Stomach (tissue), 8 donors: ENCODE measurements at regions not wholly inside any gene's neighbourhood (a gene's known extent, or its start where the extent isn't known, plus 50 kb on each side); places are given as distances from the start of the nearest gene placed in this dataset.

ENCODE experiments used
- DNase-seq, 2 donors: peaks; one replicate each; pipeline versions ENCODE4 v3.0.0 to v3.0.0-alpha.2; 2013 to 2019
- H3K27ac ChIP-seq, 5 donors: fragments of 200-600 bp in 4 of 5; sonication (generic) in 4 of 5; one replicate each; pipeline ENCODE4 v1.5.1; 2013 to 2019; ENCODE audit warnings: mild to moderate bottlenecking in 1 of 5, moderate library complexity in 1 of 5
- H3K27me3 ChIP-seq, 3 donors: fragments of 200-600 bp; sonication (generic); one replicate each; pipeline ENCODE4 v1.5.1; 2017 to 2019; ENCODE audit warnings: mixed run types in 1 of 3
- H3K36me3 ChIP-seq, 4 donors: fragments of 200-600 bp; sonication (generic); 1 replicate in 3 of 4; 2 replicates in 1 of 4; pipeline ENCODE4 v1.5.1; 2016 to 2019
- H3K4me1 ChIP-seq, 4 donors: fragments of 200-600 bp; sonication (generic); one replicate each; pipeline ENCODE4 v1.5.1; 2016 to 2019
- H3K4me3 ChIP-seq, 4 donors: fragments of 200-600 bp; sonication (generic) in 3 of 4; one replicate each; pipeline ENCODE4 v1.5.1; 2016 to 2019; ENCODE audit warnings: mild to moderate bottlenecking in 1 of 4
- H3K9me3 ChIP-seq, 4 donors: fragments of 200-600 bp; sonication (generic); one replicate each; pipeline ENCODE4 v1.5.1; 2016 to 2019
- CTCF ChIP-seq, 7 experiments: fragments of 450-650 bp in 4 of 7; fragments of 200-600 bp in 3 of 7; sonication (generic) in 3 of 7; IDR thresholded peaks; one replicate each; pipeline ENCODE4 v1.5.1; 2016 to 2019; ENCODE audit warnings: antibody characterized with exemption in 7 of 7, control low read depth in 2 of 7, mild to moderate bottlenecking in 1 of 7
- EP300 ChIP-seq: sonication (generic); formaldehyde crosslinking; IDR thresholded peaks from one replicate; pipeline ENCODE4 v1.6.1; 2017; ENCODE audit warnings: antibody characterized with exemption
- POLR2A ChIP-seq, 4 donors: fragments of 450-650 bp; IDR thresholded peaks; one replicate each; pipeline ENCODE4 v1.6.1; 2016; ENCODE audit warnings: antibody characterized with exemption in 4 of 4, control low read depth in 2 of 4, mild to moderate bottlenecking in 1 of 4, moderate library complexity in 1 of 4
- POLR2AphosphoS5 ChIP-seq, 3 donors: sonication (generic); formaldehyde crosslinking; IDR thresholded peaks; one replicate each; pipeline ENCODE4 v1.6.1; 2016; ENCODE audit warnings: antibody characterized with exemption in 3 of 3
- WGBS, 5 donors: extraction: QIAGEN DNeasy Blood & Tissue Kit in 3 of 5; methylation state at CpG; one replicate each; pipeline versions ENCODE4 v1.1.5 to v1.1.7; 2013 to 2018; 5-methylcytosine and 5-hydroxymethylcytosine counted together
- intact Hi-C: fragments of 100-400 bp; cut with DNase I; formaldehyde crosslinking; loops from one replicate; pipeline ENCODE4 v1.15.1; 2023; ENCODE audit warnings: low total_unique reads
- donor health status: healthy with polysubstance abuse.
- donor health status: Bipolar disorder and iron deficiency.
- donor health status: healthy.

DNA sequence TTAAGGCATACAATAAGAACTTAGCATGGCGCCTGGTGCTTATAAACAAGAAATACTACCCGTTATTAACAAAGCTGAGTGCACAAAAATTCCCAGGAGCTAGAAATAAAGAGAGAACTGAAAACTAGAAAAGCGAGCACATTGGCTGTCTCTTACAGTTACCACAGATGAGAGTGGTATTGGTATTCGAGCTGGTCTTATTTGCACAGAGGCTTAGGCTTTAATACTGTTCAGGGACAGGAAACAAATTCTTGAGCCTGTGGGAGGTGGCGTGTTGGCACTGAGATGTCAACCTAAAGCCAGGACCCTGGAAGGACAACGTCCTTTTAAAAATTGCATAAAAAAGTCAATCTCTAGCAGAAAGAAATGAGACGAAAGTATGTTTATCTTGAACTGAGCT, 67.3 kb upstream of the IGFBP2 start:
- H3K4me1 ChIP-seq: peaks cover 0 to 13% (median 4%) of the 10 kb centered on the region in 4 donors
- H3K36me3 ChIP-seq: no peaks in the 10 kb centered on the region
- no peak for DNase-seq
- H3K27ac ChIP-seq: no peak overlapping the region
- TF ChIP-seq POLR2AphosphoS5 (IDR thresholded peaks at IDR 0.05) (no peak), EP300 (no peak), POLR2A (IDR thresholded peaks at IDR 0.05) (no peak), CTCF (IDR thresholded peaks at IDR 0.05) (no peak)
- intact Hi-C loops: no loop called here
- no peaks in the 10 kb centered on the region for H3K9me3 ChIP-seq
- no peak overlapping the region for H3K4me3 ChIP-seq
- WGBS, 5 donors: 76 to 83% (median 80%) methylated on average over 7 of the region's 7 CpGs
- H3K27me3 ChIP-seq: no peaks in the 10 kb centered on the region

DNA sequence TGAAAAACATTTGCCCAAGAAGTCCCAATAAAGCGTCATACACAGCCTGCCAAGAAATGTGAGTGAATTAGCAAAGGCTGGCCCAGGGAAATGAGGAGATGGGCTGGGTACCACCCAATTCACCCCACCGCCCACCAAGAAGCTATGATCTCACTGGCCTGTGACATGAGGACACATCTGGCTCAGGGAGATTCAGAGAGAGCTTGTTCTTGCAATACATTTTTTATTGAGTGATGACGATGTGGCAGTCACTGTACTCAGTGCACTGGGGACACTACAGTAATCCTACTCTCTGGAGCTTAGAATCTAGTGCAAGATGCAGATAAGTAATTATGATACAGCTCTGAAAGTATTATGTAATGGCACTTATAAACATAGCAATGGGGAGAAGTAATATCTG, 64.6 kb upstream of the IGFBP2 start:
- intact Hi-C loops: no loop called here
- H3K4me3 ChIP-seq: no peak overlapping the region
- no peaks in the 10 kb centered on the region for H3K36me3 ChIP-seq
- TF ChIP-seq CTCF (IDR thresholded peaks at IDR 0.05) (no peak), POLR2AphosphoS5 (IDR thresholded peaks at IDR 0.05) (no peak), POLR2A (IDR thresholded peaks at IDR 0.05) (no peak), EP300 (no peak)
- no peak overlapping the region for H3K27ac ChIP-seq
- no peaks in the 10 kb centered on the region for H3K9me3 ChIP-seq
- H3K27me3 ChIP-seq: no peaks in the 10 kb centered on the region
- no peak for DNase-seq
- 88 to 92% (median 89%) methylated on average over 3 of the region's 3 CpGs for WGBS, 5 donors
- H3K4me1 ChIP-seq: peaks cover 8 to 18% (median 14%) of the 10 kb centered on the region in 4 donors

GRCh38 chr2:216569765-216570164, 63.5 kb upstream of the IGFBP2 start:
- Histone ChIP-seq H3K27me3 (no peaks in the 10 kb centered on the region), H3K4me3 (no peak overlapping the region), H3K4me1 (peaks cover 8 to 27% (median 14%) of the 10 kb centered on the region in 4 donors), H3K9me3 (no peaks in the 10 kb centered on the region), H3K27ac (no peak overlapping the region), H3K36me3 (no peaks in the 10 kb centered on the region)
- WGBS, 5 donors: 90 to 93% (median 91%) methylated on average over 5 of the region's 5 CpGs
- DNase-seq: no peak
- no peak for TF ChIP-seq CTCF (IDR thresholded peaks at IDR 0.05)
- no peak for TF ChIP-seq POLR2A (IDR thresholded peaks at IDR 0.05)
- no peak for TF ChIP-seq EP300
- no peak for TF ChIP-seq POLR2AphosphoS5 (IDR thresholded peaks at IDR 0.05)
- intact Hi-C loops: no loop called here

DNA sequence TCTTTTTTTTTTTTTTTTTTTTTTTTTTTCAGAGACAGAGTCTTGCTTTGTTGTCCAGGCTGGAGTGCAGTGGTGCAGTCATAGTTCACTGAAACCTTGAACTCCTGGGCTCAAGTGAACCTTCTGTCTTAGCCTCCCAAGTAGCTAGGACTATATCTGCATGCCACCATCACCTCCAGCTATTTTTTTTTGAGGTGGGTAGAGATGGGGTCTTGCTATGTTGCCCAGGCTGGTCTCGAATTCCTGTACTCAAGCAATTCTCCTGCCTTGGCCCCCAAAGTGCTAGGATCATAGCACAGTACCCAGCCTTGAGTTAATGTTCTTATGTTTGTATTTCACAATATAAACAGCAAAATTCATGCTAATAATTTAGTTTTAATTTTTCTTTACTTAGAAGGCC, 62.9 kb upstream of the IGFBP2 start:
- TF ChIP-seq CTCF (IDR thresholded peaks at IDR 0.05) (no peak), POLR2AphosphoS5 (IDR thresholded peaks at IDR 0.05) (no peak), POLR2A (IDR thresholded peaks at IDR 0.05) (no peak), EP300 (no peak)
- no peak overlapping the region for H3K27ac ChIP-seq
- intact Hi-C loops: no loop called here
- 86 to 95% (median 89%) methylated on average over 1 of the region's 1 CpG for whole genome bisulfite sequencing, 5 donors
- DNase-seq: no peak
- no peaks in the 10 kb centered on the region for H3K27me3 ChIP-seq
- H3K4me3 ChIP-seq: no peak overlapping the region
- H3K36me3 ChIP-seq: no peaks in the 10 kb centered on the region
- H3K4me1 ChIP-seq: peaks cover 8 to 27% (median 14%) of the 10 kb centered on the region in 4 donors
- no peaks in the 10 kb centered on the region for H3K9me3 ChIP-seq
